CD8-positive, alpha-beta memory T cell (primary cell): ENCODE measurements at regions not wholly inside any gene's neighbourhood (a gene's known extent, or its start where the extent isn't known, plus 50 kb on each side); places are given as distances from the start of the nearest gene placed in this dataset.

Experiments
- CTCF ChIA-PET: fragments of 350-600 bp; sonication (Branson Sonifier 250); formaldehyde crosslinking; loops from one replicate; lab custom pipeline; 2021; ENCODE audit warnings: antibody characterized with exemption; lab: Charles Lee
- POLR2A ChIA-PET: fragments of 350-600 bp; sonication (Branson Sonifier 250); formaldehyde crosslinking; loops from one replicate; lab custom pipeline; 2021; ENCODE audit warnings: antibody characterized with exemption; lab: Charles Lee
- DNase-seq, 5 donors: peaks; one replicate each; pipeline versions ENCODE4 v3.0.0 to v3.0.0-alpha.2; 2020 to 2022; ENCODE audit warnings: mixed read lengths in 1 of 5
- H3K27ac ChIP-seq: one replicate; pipeline ENCODE4 v1.7.0; 2013; ENCODE audit warnings: low read depth, mild to moderate bottlenecking, low read length, moderate library complexity
- H3K27me3 ChIP-seq: 2 replicates; pipeline ENCODE4 v1.7.0; 2013; ENCODE audit warnings: low read length, mild to moderate bottlenecking; ENCODE audit not compliant: insufficient read depth, poor library complexity, severe bottlenecking
- H3K36me3 ChIP-seq: 2 replicates; pipeline ENCODE4 v1.7.0; 2013; ENCODE audit warnings: mild to moderate bottlenecking, low read length, moderate library complexity; ENCODE audit not compliant: insufficient read depth
- H3K4me1 ChIP-seq: 2 replicates; pipeline ENCODE4 v1.7.0; 2013; ENCODE audit warnings: mild to moderate bottlenecking, low read length, moderate library complexity; ENCODE audit not compliant: insufficient read depth
- H3K4me3 ChIP-seq: 2 replicates; pipeline ENCODE4 v1.7.0; 2013; ENCODE audit warnings: mild to moderate bottlenecking, low read length
- H3K9me3 ChIP-seq: 2 replicates; pipeline ENCODE4 v1.7.0; 2013; ENCODE audit warnings: mild to moderate bottlenecking, low read length
- H3K27ac Mint-ChIP-seq, 8 donors: one replicate each; pipeline ENCODE4 v1.8.0; 2020 to 2021; ENCODE audit warnings: mixed read lengths in 8 of 8, mild to moderate bottlenecking in 6 of 8, inconsistent platforms in 3 of 8, moderate library complexity in 3 of 8
- H3K27me3 Mint-ChIP-seq, 2 donors: one replicate each; pipeline ENCODE4 v1.8.0; 2020 to 2021; ENCODE audit warnings: mixed read lengths in 2 of 2, mild to moderate bottlenecking in 1 of 2, moderate library complexity in 1 of 2
- H3K36me3 Mint-ChIP-seq, 3 donors: one replicate each; pipeline ENCODE4 v1.8.0; 2020 to 2021; ENCODE audit warnings: mixed read lengths in 3 of 3, inconsistent platforms in 1 of 3, mild to moderate bottlenecking in 1 of 3
- H3K4me1 Mint-ChIP-seq, 3 donors: one replicate each; pipeline ENCODE4 v1.8.0; 2020 to 2021; ENCODE audit warnings: mixed read lengths in 3 of 3, inconsistent platforms in 1 of 3, mild to moderate bottlenecking in 1 of 3
- H3K4me3 Mint-ChIP-seq, 7 donors: one replicate each; pipeline ENCODE4 v1.8.0; 2020 to 2021; ENCODE audit warnings: mixed read lengths in 7 of 7, mild to moderate bottlenecking in 6 of 7, moderate library complexity in 4 of 7, inconsistent platforms in 2 of 7
- H3K9me3 Mint-ChIP-seq, 5 donors: one replicate each; pipeline ENCODE4 v1.8.0; 2020 to 2022; ENCODE audit warnings: mixed read lengths in 5 of 5, mild to moderate bottlenecking in 3 of 5, moderate library complexity in 2 of 5, inconsistent platforms in 1 of 5

GRCh38 chr6:93574299-93574698 is 154.9 kb upstream of the EPHA7 start:
- H3K27ac Mint-ChIP-seq = no peak overlapping the region
- no peaks in the 10 kb centered on the region for H3K9me3 ChIP-seq
- no peaks in the 10 kb centered on the region for H3K4me1 ChIP-seq
- no peaks in the 10 kb centered on the region for H3K4me1 Mint-ChIP-seq
- no peaks in the 10 kb centered on the region for H3K27me3 ChIP-seq
- H3K4me3 ChIP-seq = no peak overlapping the region
- H3K27me3 Mint-ChIP-seq = no peaks in the 10 kb centered on the region
- POLR2A ChIA-PET = no interaction called here
- H3K36me3 ChIP-seq = no peaks in the 10 kb centered on the region
- no peak for DNase-seq
- H3K36me3 Mint-ChIP-seq = no peaks in the 10 kb centered on the region
- H3K9me3 Mint-ChIP-seq = peaks cover 0 to 8% (median 0%) of the 10 kb centered on the region in 5 donors
- H3K27ac ChIP-seq = no peak overlapping the region
- H3K4me3 Mint-ChIP-seq = no peak overlapping the region
- CTCF ChIA-PET = no interaction called here

GRCh38 chr6:93571346-93571745 is 152.0 kb upstream of the EPHA7 start:
- Mint-ChIP-seq H3K27ac (no peak overlapping the region), H3K27me3 (no peaks in the 10 kb centered on the region), H3K4me3 (no peak overlapping the region), H3K9me3 (peaks cover 0 to 15% (median 6%) of the 10 kb centered on the region in 5 donors), H3K4me1 (no peaks in the 10 kb centered on the region), H3K36me3 (no peaks in the 10 kb centered on the region)
- Histone ChIP-seq H3K9me3 (no peaks in the 10 kb centered on the region), H3K36me3 (no peaks in the 10 kb centered on the region), H3K4me3 (no peak overlapping the region), H3K4me1 (no peaks in the 10 kb centered on the region), H3K27me3 (no peaks in the 10 kb centered on the region), H3K27ac (no peak overlapping the region)
- ChIA-PET CTCF (no interaction called here), POLR2A (no interaction called here)
- DNase-seq = no peak

- Histone ChIP-seq H3K4me1 (no peaks in the 10 kb centered on the region), H3K27me3 (no peaks in the 10 kb centered on the region), H3K9me3 (no peaks in the 10 kb centered on the region), H3K36me3 (no peaks in the 10 kb centered on the region), H3K4me3 (no peak overlapping the region), H3K27ac (no peak overlapping the region)
- Mint-ChIP-seq H3K4me1 (no peaks in the 10 kb centered on the region), H3K4me3 (no peak overlapping the region), H3K36me3 (no peaks in the 10 kb centered on the region), H3K27me3 (no peaks in the 10 kb centered on the region), H3K9me3 (peaks cover 2 to 18% (median 6%) of the 10 kb centered on the region in 5 donors), H3K27ac (no peak overlapping the region)
- DNase-seq = no peak
- ChIA-PET CTCF (no interaction called here), POLR2A (interaction anchor here (0.5 kb wide), 1 partner anchor 13 kb away, joined by 3 read pairs; no protein-coding TSS in a partner anchor)
Measured at GRCh38 chr6:93568169-93568568, 148.8 kb upstream of the EPHA7 start.

GRCh38 chr6:93567164-93567563 is 147.8 kb upstream of the EPHA7 start:
- Mint-ChIP-seq H3K4me1 (no peaks in the 10 kb centered on the region), H3K27ac (no peak overlapping the region), H3K4me3 (no peak overlapping the region), H3K9me3 (peaks cover 2 to 18% (median 5%) of the 10 kb centered on the region in 5 donors), H3K27me3 (no peaks in the 10 kb centered on the region), H3K36me3 (no peaks in the 10 kb centered on the region)
- H3K9me3 ChIP-seq = no peaks in the 10 kb centered on the region
- no peaks in the 10 kb centered on the region for H3K27me3 ChIP-seq
- no peak overlapping the region for H3K27ac ChIP-seq
- ChIA-PET POLR2A (no interaction called here), CTCF (no interaction called here)
- DNase-seq = no peak
- no peaks in the 10 kb centered on the region for H3K36me3 ChIP-seq
- H3K4me1 ChIP-seq = no peaks in the 10 kb centered on the region
- H3K4me3 ChIP-seq = no peak overlapping the region

GRCh38 chr6:93566285-93566684 is 146.9 kb upstream of the EPHA7 start:
- Mint-ChIP-seq H3K27me3 (no peaks in the 10 kb centered on the region), H3K9me3 (peaks cover 2 to 22% (median 5%) of the 10 kb centered on the region in 5 donors), H3K27ac (no peak overlapping the region), H3K4me1 (no peaks in the 10 kb centered on the region), H3K4me3 (no peak overlapping the region), H3K36me3 (no peaks in the 10 kb centered on the region)
- CTCF ChIA-PET = no interaction called here
- Histone ChIP-seq H3K9me3 (no peaks in the 10 kb centered on the region), H3K27me3 (no peaks in the 10 kb centered on the region), H3K36me3 (no peaks in the 10 kb centered on the region), H3K4me1 (no peaks in the 10 kb centered on the region), H3K4me3 (no peak overlapping the region), H3K27ac (no peak overlapping the region)
- DNase-seq = no peak
- POLR2A ChIA-PET = no interaction called here

- no peaks in the 10 kb centered on the region for H3K36me3 Mint-ChIP-seq
- H3K27ac ChIP-seq = no peak overlapping the region
- H3K4me3 ChIP-seq = no peak overlapping the region
- CTCF ChIA-PET = no interaction called here
- H3K9me3 Mint-ChIP-seq = peaks cover 2 to 18% (median 4%) of the 10 kb centered on the region in 5 donors
- no peaks in the 10 kb centered on the region for H3K36me3 ChIP-seq
- H3K27me3 ChIP-seq = no peaks in the 10 kb centered on the region
- H3K9me3 ChIP-seq = no peaks in the 10 kb centered on the region
- H3K4me3 Mint-ChIP-seq = no peak overlapping the region
- no peaks in the 10 kb centered on the region for H3K4me1 Mint-ChIP-seq
- no peaks in the 10 kb centered on the region for H3K27me3 Mint-ChIP-seq
- POLR2A ChIA-PET = no interaction called here
- H3K4me1 ChIP-seq = no peaks in the 10 kb centered on the region
- no peak overlapping the region for H3K27ac Mint-ChIP-seq
- no peak for DNase-seq
Measured at GRCh38 chr6:93562582-93562981, 143.2 kb upstream of the EPHA7 start.

GRCh38 chr6:93555292-93555691 is 135.9 kb upstream of the EPHA7 start:
- POLR2A ChIA-PET = interaction anchor here (0.6 kb wide), 1 partner anchor 13 kb away, joined by 3 read pairs; no protein-coding TSS in a partner anchor
- Mint-ChIP-seq H3K27me3 (no peaks in the 10 kb centered on the region), H3K4me1 (no peaks in the 10 kb centered on the region), H3K9me3 (peaks cover 0 to 19% (median 3%) of the 10 kb centered on the region in 5 donors), H3K27ac (no peak overlapping the region), H3K4me3 (no peak overlapping the region), H3K36me3 (no peaks in the 10 kb centered on the region)
- no peak overlapping the region for H3K27ac ChIP-seq
- H3K4me1 ChIP-seq = no peaks in the 10 kb centered on the region
- H3K27me3 ChIP-seq = no peaks in the 10 kb centered on the region
- CTCF ChIA-PET = no interaction called here
- no peak overlapping the region for H3K4me3 ChIP-seq
- H3K9me3 ChIP-seq = no peaks in the 10 kb centered on the region
- DNase-seq = no peak
- no peaks in the 10 kb centered on the region for H3K36me3 ChIP-seq

GRCh38 chr6:93554018-93554417 is 134.7 kb upstream of the EPHA7 start:
- H3K4me3 ChIP-seq = no peak overlapping the region
- POLR2A ChIA-PET = no interaction called here
- H3K27me3 ChIP-seq = no peaks in the 10 kb centered on the region
- no peak overlapping the region for H3K4me3 Mint-ChIP-seq
- no peaks in the 10 kb centered on the region for H3K4me1 ChIP-seq
- no peaks in the 10 kb centered on the region for H3K9me3 ChIP-seq
- peaks cover 0 to 14% (median 0%) of the 10 kb centered on the region in 5 donors for H3K9me3 Mint-ChIP-seq
- DNase-seq = no peak
- no peak overlapping the region for H3K27ac Mint-ChIP-seq
- no peaks in the 10 kb centered on the region for H3K36me3 ChIP-seq
- H3K36me3 Mint-ChIP-seq = no peaks in the 10 kb centered on the region
- CTCF ChIA-PET = no interaction called here
- no peaks in the 10 kb centered on the region for H3K4me1 Mint-ChIP-seq
- H3K27ac ChIP-seq = no peak overlapping the region
- no peaks in the 10 kb centered on the region for H3K27me3 Mint-ChIP-seq
